ENCODE measurements at regions not wholly inside any gene's neighbourhood (a gene's known extent, or its start where the extent isn't known, plus 50 kb on each side); places are given as distances from the start of the nearest gene placed in this dataset.

GRCh38 chr11:28767574-28767973 is 659.4 kb downstream of the METTL15 start:
- TF ChIP-seq YY1 (IDR thresholded peaks at IDR 0.05; ENCODE audit: insufficient read depth, insufficient read length) (no peak), ZNF274 (IDR thresholded peaks at IDR 0.05; ENCODE audit: low read depth, low read length) (no peak), SUZ12 (IDR thresholded peaks at IDR 0.05; ENCODE audit: extremely low read depth, insufficient read depth, insufficient read length) (no peak)

Data from NT2/D1 (cell line).